GM19455 (cell line): ENCODE measurements at regions not wholly inside any gene's neighbourhood (a gene's known extent, or its start where the extent isn't known, plus 50 kb on each side); places are given as distances from the start of the nearest gene placed in this dataset.

Source experiments
- ATAC-seq: cut with Tn5 transposase; IDR thresholded peaks from one replicate; pipeline ENCODE4 v1.9.1; 2021; ENCODE audit not compliant: unreplicated experiment

DNA sequence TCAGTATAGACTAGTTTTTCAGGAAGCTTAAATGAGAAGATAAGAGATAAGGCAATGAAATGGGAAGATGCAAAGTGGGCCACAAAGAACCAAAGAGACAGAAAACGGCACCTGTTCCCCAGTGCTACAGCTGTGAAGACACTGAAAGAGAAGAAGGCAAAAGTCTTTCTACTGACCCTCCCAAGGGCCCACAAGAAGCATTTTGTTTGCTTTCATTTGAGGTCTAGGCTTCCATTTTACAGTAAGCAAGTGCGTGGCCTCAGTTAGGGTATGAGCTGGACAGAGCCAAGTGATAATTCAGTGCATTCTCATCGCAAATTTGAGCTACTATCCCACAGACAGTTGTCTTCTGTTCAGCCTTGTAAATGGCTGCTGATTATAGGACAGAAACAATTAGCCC is 53.4 kb upstream of the STK17B start:
- ATAC-seq = no peak

DNA sequence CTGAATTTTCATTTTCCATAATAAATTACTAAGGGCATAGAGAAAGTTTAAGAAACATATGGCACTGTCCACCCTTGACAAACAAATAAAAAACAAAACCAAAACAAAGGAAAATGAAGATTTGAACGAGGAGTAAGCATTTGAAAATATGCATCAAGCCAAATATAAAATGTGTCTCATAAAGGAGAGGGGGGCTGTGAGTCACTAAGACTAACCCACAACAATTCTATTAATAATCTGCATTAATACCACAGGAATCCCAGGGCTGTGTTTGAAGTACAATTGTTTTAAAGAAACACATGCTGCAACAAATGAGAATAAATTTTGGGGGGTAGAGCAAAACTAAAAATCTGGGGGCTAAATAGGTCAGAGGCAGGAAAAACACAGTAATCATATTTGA is 53.8 kb upstream of the STK17B start:
- ATAC-seq = no peak

DNA sequence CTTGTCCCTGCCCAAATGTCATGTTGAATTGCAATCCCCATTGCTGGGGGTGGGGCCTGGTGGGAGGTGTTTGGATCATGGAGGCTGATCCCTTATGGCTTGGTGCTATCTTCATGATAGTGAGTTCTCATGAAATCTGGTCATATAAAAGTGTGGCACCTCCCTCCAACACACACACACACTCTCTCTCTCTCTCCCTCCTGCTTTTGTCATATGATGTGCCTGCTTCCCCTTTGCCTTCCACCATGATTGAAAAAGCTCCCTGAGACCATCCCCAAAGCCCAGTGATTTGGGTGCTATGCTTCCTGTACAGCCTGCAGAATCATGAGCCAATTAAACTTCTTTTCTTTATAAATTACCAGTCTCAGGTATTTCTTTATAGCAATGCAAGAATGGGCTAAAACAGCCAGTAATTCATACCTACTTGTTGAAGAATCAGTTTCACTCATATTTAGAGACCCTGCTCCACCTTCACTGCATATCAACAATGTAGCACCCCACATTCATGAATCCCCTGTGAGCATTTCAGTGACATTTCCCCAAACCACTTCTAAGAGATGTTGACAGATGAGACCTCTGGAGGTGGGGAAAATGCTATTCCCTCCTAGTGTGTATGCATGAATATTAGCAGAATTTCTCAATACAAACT is 54.8 kb upstream of the STK17B start:
- no peak for ATAC-seq

DNA sequence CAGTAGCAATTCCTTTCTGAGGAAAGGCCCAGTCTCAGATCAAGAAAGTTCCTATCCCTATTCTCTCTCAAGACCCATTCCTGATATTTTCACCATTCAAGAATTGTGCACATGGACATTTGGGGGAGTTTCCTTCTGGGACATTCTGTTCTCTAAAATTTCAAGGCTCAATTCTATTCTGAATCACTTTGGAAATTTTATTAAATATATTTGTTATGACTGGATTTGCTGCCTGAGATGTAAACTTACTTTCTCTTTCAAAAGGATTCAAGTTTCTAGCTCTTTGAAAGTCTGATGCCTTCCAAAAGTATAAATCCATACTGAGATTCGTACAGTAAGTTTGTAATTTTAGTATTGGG is 55.3 kb upstream of the STK17B start:
- ATAC-seq = no peak

DNA sequence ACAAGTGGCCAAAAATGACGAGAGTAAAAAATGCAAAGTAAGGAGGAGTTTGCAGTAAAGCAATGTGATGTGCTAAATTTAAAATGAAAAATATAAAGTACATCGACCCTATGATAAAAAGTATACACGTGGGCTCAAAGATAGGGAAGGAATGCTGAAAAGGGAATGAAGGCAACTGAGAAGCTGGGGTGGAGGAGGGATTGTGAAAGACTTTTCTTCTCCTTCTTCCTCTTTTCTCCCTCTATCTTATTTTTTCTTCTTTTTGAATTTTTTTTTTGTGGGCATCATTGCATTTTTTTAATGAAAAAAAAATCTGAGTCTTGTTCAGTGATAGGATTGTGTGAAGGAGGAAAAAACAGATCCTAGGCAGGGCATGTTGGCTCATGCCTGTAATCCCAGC is 57.6 kb upstream of the STK17B start:
- ATAC-seq = no peak

DNA sequence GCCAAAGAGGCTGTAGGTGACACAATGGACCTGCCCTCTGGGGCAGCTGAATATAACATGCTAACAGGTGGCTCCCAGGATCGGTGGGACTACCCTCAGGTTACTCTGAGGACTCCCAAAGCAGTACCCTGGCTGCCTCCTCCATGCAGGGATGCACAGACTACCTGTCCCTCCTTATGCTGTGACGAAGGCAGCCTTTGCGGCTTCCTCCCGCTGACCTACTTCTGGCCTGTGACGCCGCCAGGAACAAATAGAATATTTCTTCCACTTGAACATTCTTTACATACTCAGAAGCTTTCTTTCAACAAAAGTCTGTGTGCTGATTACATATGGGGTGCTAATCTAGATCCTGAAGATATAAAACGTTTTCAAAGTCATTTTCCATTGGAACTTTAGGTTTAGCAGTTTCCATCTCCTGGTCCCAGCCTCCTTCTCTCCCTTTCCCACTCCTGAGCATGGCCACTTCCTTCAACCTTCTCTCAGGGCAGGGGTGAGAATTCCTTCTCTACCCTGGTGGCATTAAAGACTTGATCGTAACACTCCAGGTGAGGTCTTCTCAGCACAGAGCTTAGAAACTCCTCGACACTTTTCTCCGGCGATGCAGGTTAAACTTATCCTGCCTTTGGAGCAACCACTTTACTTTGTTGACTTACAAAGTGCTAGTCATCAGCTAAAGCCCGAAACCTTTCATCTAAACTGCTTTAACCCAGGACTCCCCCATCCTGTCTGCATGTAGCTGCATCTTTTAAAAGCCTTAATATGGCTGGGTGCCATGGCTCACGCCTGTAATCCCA is 58.9 kb upstream of the STK17B start:
- no peak for ATAC-seq

DNA sequence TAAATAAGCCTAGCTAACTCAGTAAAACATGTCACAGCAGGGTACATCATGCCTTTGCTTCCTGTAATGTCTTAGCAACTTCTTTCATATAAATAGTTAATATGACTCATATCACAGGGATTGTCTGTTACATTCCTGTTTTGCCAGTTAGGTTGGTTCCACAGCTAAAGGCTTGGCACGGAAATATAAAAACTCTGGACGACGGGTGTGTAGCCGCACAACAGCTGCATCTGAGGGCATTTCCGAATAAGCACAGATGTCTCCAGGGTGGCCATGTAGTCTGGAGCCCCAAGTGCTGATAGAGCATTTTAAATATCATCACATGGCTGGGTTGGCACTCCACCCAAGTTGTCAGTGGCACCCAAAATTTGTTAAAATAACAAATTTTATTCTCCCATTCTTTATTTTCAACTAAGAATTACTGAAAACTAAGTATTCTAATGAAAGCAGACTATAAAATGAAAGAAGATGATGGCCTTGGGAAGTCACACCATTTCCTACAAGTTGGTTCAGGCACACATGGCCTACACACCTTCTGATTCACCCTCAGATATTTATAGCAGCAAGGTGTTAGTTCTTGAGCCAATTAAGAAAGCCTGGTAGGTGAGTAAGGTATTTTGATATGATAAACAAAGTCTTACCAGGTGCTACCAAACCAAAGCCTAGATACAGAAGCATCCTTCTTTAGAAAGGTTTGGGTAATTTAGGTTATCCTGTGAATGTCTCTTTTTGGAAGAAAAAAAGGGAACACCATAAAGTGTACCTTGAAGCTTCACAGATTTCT is 61.8 kb upstream of the STK17B start:
- ATAC-seq = no peak

DNA sequence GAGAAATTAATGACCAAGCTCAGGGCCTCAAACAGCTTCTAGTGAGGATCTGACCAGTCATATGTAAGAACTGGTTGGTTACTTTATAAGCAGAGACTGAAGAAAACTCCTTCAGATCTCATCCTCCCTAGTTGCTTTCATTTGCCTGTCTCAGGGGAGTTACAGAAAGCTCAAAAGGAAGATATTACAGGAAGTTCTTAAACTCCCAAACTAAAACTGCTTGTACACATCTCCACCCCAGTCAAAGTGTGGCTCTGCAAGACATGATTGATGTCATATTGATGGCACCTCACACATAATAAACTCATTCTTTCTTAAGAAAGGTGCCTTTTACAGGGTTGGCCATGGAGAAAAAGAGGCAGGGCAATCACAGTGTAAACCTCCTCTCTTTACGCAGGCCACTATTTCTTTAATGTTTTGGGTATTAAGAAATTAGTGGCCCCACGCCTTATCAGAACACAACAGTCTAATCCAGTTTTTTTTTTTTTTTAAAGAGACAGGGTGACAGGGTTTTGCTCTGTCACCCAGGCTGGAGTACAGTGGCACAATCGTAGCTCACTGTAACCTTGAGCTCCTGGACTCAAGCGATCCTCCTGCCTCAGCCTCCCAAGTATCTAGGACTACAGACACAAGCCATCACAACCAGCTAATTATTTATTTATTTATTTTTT is 62.6 kb upstream of the STK17B start:
- peak; percentile 68 for ATAC-seq

DNA sequence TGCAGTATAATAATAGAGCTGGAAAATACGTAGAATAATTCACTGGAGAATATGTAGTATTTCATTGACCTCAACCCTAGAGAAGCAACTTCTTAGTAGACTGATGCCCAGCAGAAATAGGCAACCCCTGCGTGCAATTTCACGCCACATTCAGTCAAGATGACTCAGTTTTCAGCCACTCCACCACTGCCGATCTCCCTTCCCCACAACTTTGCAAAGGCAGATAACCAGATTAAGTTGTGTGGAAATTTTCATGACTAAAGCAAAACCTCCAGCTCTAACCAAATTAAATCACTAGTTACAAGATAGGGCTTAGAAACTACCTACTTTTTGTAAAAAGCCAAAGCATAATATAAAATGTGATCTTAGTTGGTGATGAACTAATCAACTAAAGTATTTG is 63.3 kb upstream of the STK17B start:
- no peak for ATAC-seq

DNA sequence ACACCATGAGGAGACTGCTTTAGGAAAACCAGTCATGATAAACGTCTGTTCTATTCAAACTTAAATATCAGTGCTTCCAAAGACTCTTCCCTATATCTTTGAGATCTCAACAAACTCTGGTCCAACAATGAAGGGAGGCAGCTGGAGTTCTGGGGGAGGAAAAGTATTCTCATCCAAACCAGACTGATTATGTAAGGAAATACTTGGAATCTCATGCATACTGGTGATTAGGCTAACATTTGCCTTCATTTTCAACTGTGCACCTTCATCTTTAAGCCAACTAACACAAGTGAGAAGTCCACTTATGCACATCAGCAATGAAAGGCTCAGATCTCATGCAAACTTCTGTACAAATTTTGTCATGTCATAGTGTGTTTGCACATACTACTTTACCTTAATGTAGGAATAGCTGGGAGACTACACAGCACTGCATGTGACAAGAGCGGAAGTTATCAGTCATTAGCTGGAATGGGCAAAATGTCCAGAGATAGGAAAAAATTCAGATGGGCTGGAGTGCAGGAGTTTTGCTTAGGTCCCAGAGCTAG is 67.5 kb upstream of the STK17B start:
- ATAC-seq = no peak

DNA sequence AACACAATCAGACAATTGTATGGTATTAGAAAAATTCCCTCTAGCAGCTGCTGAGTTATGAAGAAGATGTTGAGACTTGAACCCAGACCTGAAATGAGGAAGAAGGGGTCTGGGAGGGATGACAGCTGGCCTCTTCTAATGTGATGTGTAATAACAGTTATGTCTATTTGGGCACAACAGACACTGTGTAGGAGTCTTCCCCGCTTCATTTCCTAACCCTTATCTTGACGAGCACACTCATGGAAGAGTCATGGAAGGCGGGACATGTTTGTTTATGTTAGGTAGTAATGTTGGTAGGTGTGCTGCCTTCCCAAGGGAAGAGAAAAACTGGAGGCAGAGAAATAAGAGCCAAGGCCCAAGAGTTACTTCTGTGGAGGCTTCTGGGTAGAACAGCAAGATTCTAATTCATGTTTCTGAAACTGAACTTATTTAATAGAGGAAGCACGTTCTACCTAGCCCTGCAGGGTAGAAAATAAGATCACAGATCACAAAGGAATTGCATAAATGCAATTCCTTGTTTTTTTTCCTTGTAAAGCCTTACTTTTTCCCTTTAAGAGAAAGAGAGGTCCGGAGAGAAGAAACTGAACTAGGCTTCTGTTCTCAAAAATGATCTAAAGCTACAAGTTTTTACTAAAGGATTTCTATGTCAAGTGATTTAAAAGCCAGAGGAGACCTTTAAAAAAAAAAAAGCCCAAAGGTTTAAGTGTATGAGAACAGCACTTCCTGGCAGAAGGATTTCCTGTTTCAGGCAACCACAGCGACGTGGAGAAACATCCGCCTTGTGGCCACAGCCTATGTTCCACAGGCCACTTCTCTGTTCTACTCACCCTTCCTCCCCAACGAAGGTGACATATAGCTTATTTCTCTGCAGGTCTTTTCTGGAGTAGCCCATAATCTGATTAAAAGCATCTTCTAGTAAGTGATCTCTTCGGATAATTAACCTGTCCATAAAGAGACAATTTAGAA is 68.5 kb upstream of the STK17B start:
- ATAC-seq = peak; percentile 88

DNA sequence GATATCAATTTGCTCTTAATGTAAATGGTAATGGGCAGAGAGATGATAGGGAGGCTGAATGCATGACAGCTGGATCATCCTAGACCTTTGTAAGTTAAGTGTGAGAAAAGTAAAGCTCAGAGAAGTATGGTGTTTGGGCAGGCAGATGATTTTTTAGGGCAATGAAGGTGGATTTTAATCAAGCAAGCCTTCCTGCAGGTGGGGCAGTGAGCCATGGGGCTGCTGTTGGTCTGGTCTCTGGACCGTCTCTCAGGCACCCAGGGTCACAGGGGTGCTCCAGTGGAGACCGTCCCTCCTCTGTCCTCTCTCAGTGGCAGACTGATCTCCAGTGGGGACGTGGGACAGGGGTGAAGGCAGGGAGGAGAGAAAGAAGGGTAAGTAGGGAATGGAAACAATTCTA is 69.8 kb upstream of the STK17B start:
- ATAC-seq = no peak

DNA sequence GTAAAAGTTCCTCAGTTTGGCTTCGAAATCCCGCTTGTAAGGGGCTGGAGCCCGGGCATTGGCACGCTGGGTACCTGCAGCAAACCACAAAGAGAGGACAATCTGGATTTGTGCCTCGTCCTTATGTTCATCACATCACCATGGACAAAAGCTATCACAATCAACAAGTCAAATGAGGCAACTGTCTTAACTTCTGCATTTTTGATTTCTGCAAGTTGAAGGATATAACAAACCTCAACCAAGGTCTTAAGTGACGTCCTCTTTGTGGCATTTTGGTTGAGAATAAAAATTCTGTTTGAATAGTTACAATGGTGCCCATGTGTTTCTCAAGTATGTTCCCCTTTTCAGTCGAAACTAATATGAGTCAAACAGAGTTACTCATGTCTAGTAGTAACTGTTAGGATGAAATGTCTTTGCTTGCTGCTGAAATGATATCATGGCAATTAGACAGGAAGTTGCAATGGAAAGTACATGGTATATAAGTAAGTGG is 70.8 kb upstream of the STK17B start:
- ATAC-seq = peak; percentile 74

DNA sequence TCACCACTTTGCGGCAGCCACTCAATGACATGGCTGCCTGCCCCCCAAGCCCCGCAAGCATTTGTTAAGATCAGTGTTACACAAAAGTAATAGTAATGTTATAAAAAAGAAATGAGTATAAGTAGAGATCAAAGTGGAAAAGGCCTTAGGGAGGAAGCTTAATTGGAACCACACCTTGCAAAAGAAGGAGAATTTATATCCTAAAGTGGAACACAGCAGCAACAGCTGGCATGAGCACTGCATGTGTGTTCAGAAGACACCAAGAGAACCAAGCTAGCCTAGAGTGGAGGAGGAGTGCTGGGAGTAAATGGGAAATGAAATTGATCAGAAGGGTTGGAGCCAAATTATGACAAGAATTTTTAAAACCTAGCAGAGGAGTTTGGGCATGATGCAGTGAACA is 73.1 kb upstream of the STK17B start:
- ATAC-seq = no peak

DNA sequence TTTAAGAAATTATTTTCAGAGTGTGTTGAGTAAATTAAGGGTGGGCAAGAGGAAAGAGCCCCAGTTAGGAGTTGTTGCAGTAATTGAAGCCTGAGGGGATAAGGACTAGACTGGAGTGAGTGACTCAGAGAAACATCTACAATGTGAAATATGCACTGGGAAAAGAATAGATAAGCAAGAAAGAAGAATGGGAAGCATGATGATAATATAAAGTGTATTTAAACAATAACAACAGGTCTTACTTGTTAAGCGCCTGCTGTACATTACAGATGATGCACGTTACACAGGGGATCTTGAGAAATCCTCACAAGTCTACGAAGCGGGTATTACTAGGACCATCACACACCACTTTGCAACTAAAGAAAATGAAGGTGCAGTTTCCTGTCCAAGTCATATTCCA is 73.6 kb upstream of the STK17B start:
- ATAC-seq = no peak

DNA sequence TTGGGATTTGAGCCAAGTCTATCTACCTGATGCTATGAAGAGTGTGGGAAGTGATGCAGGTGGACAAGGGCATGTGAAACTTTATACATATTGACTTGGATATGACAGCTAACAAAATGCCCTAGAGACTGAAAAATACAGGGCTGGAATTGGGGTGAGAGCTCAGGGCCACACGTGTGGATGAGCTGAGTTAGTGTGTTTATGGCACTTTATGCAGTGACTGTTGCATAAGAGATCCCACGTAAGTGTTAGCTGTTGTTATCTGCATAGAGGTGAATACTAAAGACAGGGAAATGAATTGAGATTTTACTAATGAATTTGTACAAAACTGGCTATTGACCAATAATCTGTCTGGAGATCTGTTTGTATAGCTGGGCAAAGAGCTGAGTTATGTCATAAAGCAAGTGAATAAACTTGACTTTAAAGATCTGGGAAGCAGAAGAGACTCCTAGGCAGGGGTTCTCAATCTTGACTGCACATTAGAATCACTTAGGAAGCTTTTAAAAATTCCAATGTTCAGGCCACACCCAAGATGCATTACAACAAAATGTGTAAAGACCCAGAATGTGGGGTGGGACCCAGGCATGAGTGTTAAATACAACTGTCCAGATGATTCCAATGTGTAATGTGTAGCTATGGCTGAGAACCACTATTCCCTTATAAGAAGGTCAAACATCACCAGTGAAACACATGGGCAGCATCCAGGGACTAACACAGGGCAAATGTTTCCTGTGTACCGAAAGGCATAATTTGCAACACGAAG is 74.2 kb upstream of the STK17B start:
- ATAC-seq = no peak

DNA sequence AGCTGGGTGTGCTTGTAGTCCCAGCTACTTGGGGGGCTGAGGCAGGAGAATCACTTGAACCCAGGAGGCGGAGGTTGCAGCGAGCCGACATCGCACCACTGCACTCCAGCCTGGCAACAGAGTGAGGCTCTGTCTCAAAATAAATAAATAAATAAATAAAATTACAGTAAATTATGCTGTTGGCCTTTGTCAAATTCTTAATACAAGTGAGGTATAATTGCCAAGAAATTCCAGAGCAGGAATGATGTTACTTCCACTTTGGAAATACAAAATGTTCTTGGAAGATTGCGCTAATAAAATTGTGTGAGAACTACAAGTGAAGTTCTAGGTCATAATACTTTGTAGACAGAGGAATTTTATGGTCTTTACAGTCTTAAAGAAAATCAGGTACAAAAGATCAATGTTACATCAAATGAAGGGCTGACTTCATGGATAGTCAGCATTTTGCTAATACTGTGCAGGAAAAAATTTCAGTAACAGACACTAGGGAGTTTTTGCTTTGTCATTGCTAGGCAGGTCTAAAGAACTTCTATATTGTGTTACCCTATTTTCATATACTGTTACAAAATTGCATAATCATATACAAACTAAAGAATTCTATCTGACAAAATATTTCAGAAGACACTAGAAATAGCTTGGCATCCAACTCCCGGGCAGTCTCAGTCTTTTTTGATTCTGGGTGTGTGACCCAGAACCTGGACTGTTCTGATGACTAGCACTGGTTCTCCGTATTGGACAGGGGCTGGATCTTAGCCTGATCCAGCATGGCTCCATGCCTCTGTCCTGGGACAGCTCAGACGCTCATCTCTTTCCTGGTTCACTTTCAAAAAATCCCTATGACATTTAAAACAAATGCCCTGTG is 76.0 kb upstream of the STK17B start:
- no peak for ATAC-seq

DNA sequence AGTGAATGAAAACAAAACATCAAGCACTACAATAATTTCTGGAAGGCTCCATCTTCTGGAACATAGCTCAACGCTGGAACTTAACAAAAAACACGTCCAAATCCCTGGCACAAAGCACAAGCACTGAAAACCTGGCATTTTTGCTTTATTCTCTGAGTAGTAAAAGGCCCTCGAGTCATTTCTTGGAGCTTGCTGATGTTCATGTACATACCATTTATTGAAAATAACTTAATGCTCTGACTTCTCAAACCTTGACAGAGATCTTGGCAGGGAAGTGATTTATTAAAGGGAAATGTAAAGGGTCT is 76.5 kb upstream of the STK17B start:
- no peak for ATAC-seq
